ENCODE measurements at regions not wholly inside any gene's neighbourhood (a gene's known extent, or its start where the extent isn't known, plus 50 kb on each side); places are given as distances from the start of the nearest gene placed in this dataset.

- DNase-seq (ENCODE audit: low read depth in 4 of 6, low spot score in 6 of 6) = no peak
- Histone ChIP-seq H3K4me1 (ENCODE audit: control insufficient read depth, insufficient read depth, low read length) (no peaks in the 10 kb centered on the region), H3K4me3 (ENCODE audit: low read depth, low read length) (no peak overlapping the region), H3K36me3 (ENCODE audit: control insufficient read depth, insufficient read depth, low read length) (no peaks in the 10 kb centered on the region), H3K9me3 (ENCODE audit: control insufficient read depth, insufficient read depth, low read length) (no peaks in the 10 kb centered on the region), H3K27me3 (ENCODE audit: control insufficient read depth, insufficient read depth, low read length) (no peaks in the 10 kb centered on the region), H3K27ac (ENCODE audit: low read depth, low read length) (no peak overlapping the region)
- 100% methylated on average over 1 of the region's 5 CpGs for WGBS (ENCODE audit: insufficient coverage)
These were observed 137.3 kb upstream of the FNDC3A start for GRCh38 chr13:48838193-48838973.

GRCh38 chr13:48839171-48839570 lies 136.5 kb upstream of the FNDC3A start:
- H3K27me3 ChIP-seq (ENCODE audit: control insufficient read depth, insufficient read depth, low read length) = no peaks in the 10 kb centered on the region
- no peak overlapping the region for H3K4me3 ChIP-seq (ENCODE audit: low read depth, low read length)
- WGBS (ENCODE audit: insufficient coverage) = no CpG with 5 or more reads among the region's 3 CpGs
- H3K27ac ChIP-seq (ENCODE audit: low read depth, low read length) = no peak overlapping the region
- no peaks in the 10 kb centered on the region for H3K36me3 ChIP-seq (ENCODE audit: control insufficient read depth, insufficient read depth, low read length)
- H3K9me3 ChIP-seq (ENCODE audit: control insufficient read depth, insufficient read depth, low read length) = no peaks in the 10 kb centered on the region
- DNase-seq (ENCODE audit: low read depth in 4 of 6, low spot score in 6 of 6) = no peak
- H3K4me1 ChIP-seq (ENCODE audit: control insufficient read depth, insufficient read depth, low read length) = no peaks in the 10 kb centered on the region

GRCh38 chr13:48840366-48840765 lies 135.3 kb upstream of the FNDC3A start:
- no peaks in the 10 kb centered on the region for H3K27me3 ChIP-seq (ENCODE audit: control insufficient read depth, insufficient read depth, low read length)
- DNase-seq (ENCODE audit: low read depth in 4 of 6, low spot score in 6 of 6) = no peak
- no peaks in the 10 kb centered on the region for H3K9me3 ChIP-seq (ENCODE audit: control insufficient read depth, insufficient read depth, low read length)
- no peaks in the 10 kb centered on the region for H3K4me1 ChIP-seq (ENCODE audit: control insufficient read depth, insufficient read depth, low read length)
- H3K4me3 ChIP-seq (ENCODE audit: low read depth, low read length) = no peak overlapping the region
- no peaks in the 10 kb centered on the region for H3K36me3 ChIP-seq (ENCODE audit: control insufficient read depth, insufficient read depth, low read length)
- WGBS (ENCODE audit: insufficient coverage) = no CpG with 5 or more reads among the region's 1 CpG
- no peak overlapping the region for H3K27ac ChIP-seq (ENCODE audit: low read depth, low read length)

GRCh38 chr13:48842316-48842715 lies 133.4 kb upstream of the FNDC3A start:
- Histone ChIP-seq H3K9me3 (ENCODE audit: control insufficient read depth, insufficient read depth, low read length) (no peaks in the 10 kb centered on the region), H3K36me3 (ENCODE audit: control insufficient read depth, insufficient read depth, low read length) (no peaks in the 10 kb centered on the region), H3K27me3 (ENCODE audit: control insufficient read depth, insufficient read depth, low read length) (no peaks in the 10 kb centered on the region), H3K4me3 (ENCODE audit: low read depth, low read length) (no peak overlapping the region), H3K4me1 (ENCODE audit: control insufficient read depth, insufficient read depth, low read length) (no peaks in the 10 kb centered on the region), H3K27ac (ENCODE audit: low read depth, low read length) (no peak overlapping the region)
- no peak for DNase-seq (ENCODE audit: low read depth in 4 of 6, low spot score in 6 of 6)

- Histone ChIP-seq H3K27me3 (ENCODE audit: control insufficient read depth, insufficient read depth, low read length) (no peaks in the 10 kb centered on the region), H3K27ac (ENCODE audit: low read depth, low read length) (no peak overlapping the region), H3K36me3 (ENCODE audit: control insufficient read depth, insufficient read depth, low read length) (no peaks in the 10 kb centered on the region), H3K9me3 (ENCODE audit: control insufficient read depth, insufficient read depth, low read length) (no peaks in the 10 kb centered on the region), H3K4me3 (ENCODE audit: low read depth, low read length) (no peak overlapping the region), H3K4me1 (ENCODE audit: control insufficient read depth, insufficient read depth, low read length) (no peaks in the 10 kb centered on the region)
- no peak for DNase-seq (ENCODE audit: low read depth in 4 of 6, low spot score in 6 of 6)
- no CpG with 5 or more reads among the region's 3 CpGs for WGBS (ENCODE audit: insufficient coverage)
These were observed 131.9 kb upstream of the FNDC3A start for GRCh38 chr13:48843630-48844380.

- DNase-seq (ENCODE audit: low read depth in 4 of 6, low spot score in 6 of 6) = no peak
- WGBS (ENCODE audit: insufficient coverage) = no CpG with 5 or more reads among the region's 2 CpGs
- no peaks in the 10 kb centered on the region for H3K27me3 ChIP-seq (ENCODE audit: control insufficient read depth, insufficient read depth, low read length)
These were observed 131.0 kb upstream of the FNDC3A start for GRCh38 chr13:48844676-48845075.

GRCh38 chr13:48849515-48849914 lies 126.2 kb upstream of the FNDC3A start:
- Histone ChIP-seq H3K27ac (ENCODE audit: low read depth, low read length) (no peak overlapping the region), H3K4me3 (ENCODE audit: low read depth, low read length) (no peak overlapping the region), H3K9me3 (ENCODE audit: control insufficient read depth, insufficient read depth, low read length) (no peaks in the 10 kb centered on the region), H3K4me1 (ENCODE audit: control insufficient read depth, insufficient read depth, low read length) (no peaks in the 10 kb centered on the region), H3K27me3 (ENCODE audit: control insufficient read depth, insufficient read depth, low read length) (no peaks in the 10 kb centered on the region), H3K36me3 (ENCODE audit: control insufficient read depth, insufficient read depth, low read length) (no peaks in the 10 kb centered on the region)
- no peak for DNase-seq (ENCODE audit: low read depth in 4 of 6, low spot score in 6 of 6)
- WGBS (ENCODE audit: insufficient coverage) = 61% methylated on average over 5 of the region's 5 CpGs

More at GRCh38 chr13:48844676-48845075, 131.0 kb upstream of the FNDC3A start:
- Histone ChIP-seq H3K27ac (ENCODE audit: low read depth, low read length) (no peak overlapping the region), H3K9me3 (ENCODE audit: control insufficient read depth, insufficient read depth, low read length) (no peaks in the 10 kb centered on the region), H3K4me3 (ENCODE audit: low read depth, low read length) (no peak overlapping the region), H3K36me3 (ENCODE audit: control insufficient read depth, insufficient read depth, low read length) (no peaks in the 10 kb centered on the region), H3K4me1 (ENCODE audit: control insufficient read depth, insufficient read depth, low read length) (no peaks in the 10 kb centered on the region)

GRCh38 chr13:48851707-48852106 lies 124.0 kb upstream of the FNDC3A start:
- no peak overlapping the region for H3K4me3 ChIP-seq (ENCODE audit: low read depth, low read length)
- H3K9me3 ChIP-seq (ENCODE audit: control insufficient read depth, insufficient read depth, low read length) = no peaks in the 10 kb centered on the region
- DNase-seq (ENCODE audit: low read depth in 4 of 6, low spot score in 6 of 6) = no peak
- H3K4me1 ChIP-seq (ENCODE audit: control insufficient read depth, insufficient read depth, low read length) = no peaks in the 10 kb centered on the region
- no peak overlapping the region for H3K27ac ChIP-seq (ENCODE audit: low read depth, low read length)
- H3K27me3 ChIP-seq (ENCODE audit: control insufficient read depth, insufficient read depth, low read length) = no peaks in the 10 kb centered on the region
- H3K36me3 ChIP-seq (ENCODE audit: control insufficient read depth, insufficient read depth, low read length) = no peaks in the 10 kb centered on the region
- no CpG with 5 or more reads among the region's 2 CpGs for WGBS (ENCODE audit: insufficient coverage)

GRCh38 chr13:48852911-48853727 lies 122.6 kb upstream of the FNDC3A start:
- Histone ChIP-seq H3K4me3 (ENCODE audit: low read depth, low read length) (no peak overlapping the region), H3K27me3 (ENCODE audit: control insufficient read depth, insufficient read depth, low read length) (no peaks in the 10 kb centered on the region), H3K27ac (ENCODE audit: low read depth, low read length) (no peak overlapping the region), H3K36me3 (ENCODE audit: control insufficient read depth, insufficient read depth, low read length) (no peaks in the 10 kb centered on the region), H3K4me1 (ENCODE audit: control insufficient read depth, insufficient read depth, low read length) (no peaks in the 10 kb centered on the region), H3K9me3 (ENCODE audit: control insufficient read depth, insufficient read depth, low read length) (no peaks in the 10 kb centered on the region)
- DNase-seq (ENCODE audit: low read depth in 4 of 6, low spot score in 6 of 6) = no peak
- 69% methylated on average over 2 of the region's 8 CpGs for WGBS (ENCODE audit: insufficient coverage)
